ENCODE measurements at regions not wholly inside any gene's neighbourhood (a gene's known extent, or its start where the extent isn't known, plus 50 kb on each side); places are given as distances from the start of the nearest gene placed in this dataset.

- Histone ChIP-seq H3K23ac (ENCODE audit: low read depth, low read length) (no peak overlapping the region), H3K56ac (ENCODE audit: extremely low read depth, insufficient read depth, low read length) (no peak overlapping the region), H3K18ac (ENCODE audit: low read depth, low read length) (no peak overlapping the region), H2BK120ac (ENCODE audit: low read depth, low read length) (no peak overlapping the region), H4K5ac (ENCODE audit: low read depth, low read length) (no peak overlapping the region), H3K27ac (ENCODE audit: insufficient read depth, low read length) (no peak overlapping the region), H3K14ac (replicated peaks; ENCODE audit: low read depth, low read length) (no peak overlapping the region), H3K36me3 (ENCODE audit: control insufficient read depth, insufficient read depth, low read length) (no peaks in the 10 kb centered on the region), H2BK20ac (ENCODE audit: low read depth, low read length) (no peak overlapping the region), H3K4me3 (ENCODE audit: insufficient read depth, low read depth, low read length) (no peak overlapping the region), H2BK5ac (ENCODE audit: low read depth, low read length, poor library complexity, severe bottlenecking) (no peak overlapping the region), H3K4ac (ENCODE audit: low read depth, low read length) (no peak overlapping the region), H3K9me1 (ENCODE audit: insufficient read depth, low read length) (no peaks in the 10 kb centered on the region; the same call in 1 of the 2 replicates), H3K4me2 (ENCODE audit: low read depth, low read length) (no peak overlapping the region), H3K4me1 (ENCODE audit: control insufficient read depth, insufficient read depth, low read length) (peaks cover 6% of the 10 kb centered on the region), H2AK9ac (replicated peaks; ENCODE audit: low read depth, low read length, poor library complexity) (no peak overlapping the region), H3K9me3 (ENCODE audit: control insufficient read depth, insufficient read depth, low read length) (no peaks in the 10 kb centered on the region), H3K27me3 (ENCODE audit: control insufficient read depth, insufficient read depth, low read length) (no peaks in the 10 kb centered on the region; the same call in 1 of the 2 replicates), H3K79me1 (ENCODE audit: low read depth in 1 of 2, low read length in 2 of 2) (no peaks in the 10 kb centered on the region), H2AFZ (replicated peaks; ENCODE audit: low read length, poor library complexity) (no peak overlapping the region), H2BK15ac (ENCODE audit: low read depth, low read length) (no peak overlapping the region), H4K91ac (ENCODE audit: insufficient read depth, low read depth, low read length) (no peak overlapping the region), H2AK5ac (ENCODE audit: low read depth, low read length) (no peak overlapping the region), H4K8ac (ENCODE audit: low read depth in 2 of 2, low read length in 2 of 2) (no peak overlapping the region), H4K20me1 (ENCODE audit: insufficient read depth, low read length) (no peaks in the 10 kb centered on the region), H3K9ac (ENCODE audit: low read depth, low read length) (no peak overlapping the region)
- DNase-seq (no peak), ATAC-seq (ENCODE audit: low read depth) (no peak)
- no TSS peak for BruUV-seq (replicated peaks)
- dilution Hi-C loops (cut with HindIII; ENCODE audit: low sequenced_read_pairs, unreplicated experiment) (no loop called here), in situ Hi-C loops (cut with MboI; ENCODE audit: low sequenced_read_pairs) (no loop called here), intact Hi-C loops (cut with micrococcal nuclease) (no loop called here)
- ChIA-PET CTCF (interaction anchor here (0.9 kb wide), 1 partner anchor 210 kb away, joined by 3 read pairs; no protein-coding TSS in a partner anchor), POLR2A (ENCODE audit: unreplicated experiment) (no interaction called here)
- TF ChIP-seq RFX5 (IDR thresholded peaks at IDR 0.05; ENCODE audit: low read depth, low read length) = no peak
- no peak for TF ChIP-seq CHD1 (IDR thresholded peaks at IDR 0.05; ENCODE audit: low read depth, low read length)
- TF ChIP-seq CEBPB (IDR thresholded peaks at IDR 0.05; ENCODE audit: low read depth, low read length) = no peak
- no peak for TF ChIP-seq USF2 (IDR thresholded peaks at IDR 0.05; ENCODE audit: low read depth, low read length)
- no peak for TF ChIP-seq MAFK (IDR thresholded peaks at IDR 0.05; ENCODE audit: low read depth, low read length)
- WGBS, 2 experiments (ENCODE audit: extremely low coverage in 2 of 2, insufficient read length in 1 of 2) = 84% methylated on average over 4 of the region's 5 CpGs; no CpG with 5 or more reads in 1 of the 2 experiments
These were observed 128.8 kb upstream of the STMND1 start for GRCh38 chr6:16973051-16973450.
